OCI-LY3 (cell line): ENCODE measurements at regions not wholly inside any gene's neighbourhood (a gene's known extent, or its start where the extent isn't known, plus 50 kb on each side); places are given as distances from the start of the nearest gene placed in this dataset.

ENCODE experiments used
- H2AFZ ChIP-seq: fragments of 200-600, 300-600 bp; shearing (Covaris generic); 2 replicates; pipeline ENCODE4 v1.6.0; 2014; ENCODE audit warnings: antibody characterized with exemption, low read depth, low read length
- H3K27ac ChIP-seq: fragments of 200-600, 300-600 bp; sonication (generic); 2 replicates; pipeline ENCODE4 v1.5.1; 2014; ENCODE audit warnings: mild to moderate bottlenecking, low read length, moderate library complexity, mixed read lengths
- H3K27me3 ChIP-seq: fragments of 200-600, 300-600 bp; sonication (generic); 2 replicates; pipeline ENCODE4 v1.6.1; 2014; ENCODE audit warnings: low read depth, low read length, mixed read lengths
- H3K36me3 ChIP-seq: fragments of 200-600, 300-600 bp; sonication (generic); replicated peaks from 2 replicates; pipeline ENCODE3; 2014; ENCODE audit warnings: low read depth, low read length, mixed read lengths
- H3K4me1 ChIP-seq: fragments of 300-600, 200-600 bp; sonication (generic); 2 replicates; pipeline ENCODE4 v1.6.1; 2014; ENCODE audit warnings: low read length, mixed read lengths
- H3K4me2 ChIP-seq: fragments of 200-600, 300-600 bp; sonication (generic); 2 replicates; pipeline ENCODE4 v1.6.1; 2014; ENCODE audit warnings: low read length, mixed read lengths
- H3K4me3 ChIP-seq: fragments of 300-600, 200-600 bp; sonication (generic); 2 replicates; pipeline ENCODE4 v1.5.1; 2014; ENCODE audit warnings: antibody characterized with exemption, mild to moderate bottlenecking, low read length, moderate library complexity
- H3K79me2 ChIP-seq: fragments of 300-600, 200-600 bp; shearing (Covaris generic); 2 replicates; pipeline ENCODE4 v1.6.1; 2014; ENCODE audit warnings: mild to moderate bottlenecking, low read length, mixed read lengths
- H3K9ac ChIP-seq: fragments of 300-600, 200-600 bp; shearing (Covaris generic); 2 replicates; pipeline ENCODE4 v1.6.0; 2014; ENCODE audit warnings: mild to moderate bottlenecking, low read length, moderate library complexity
- H3K9me3 ChIP-seq: fragments of 200-600, 300-600 bp; shearing (Covaris generic); 2 replicates; pipeline ENCODE4 v1.6.1; 2014; ENCODE audit warnings: low read length, mixed read lengths; ENCODE audit not compliant: insufficient read depth
- H4K20me1 ChIP-seq: fragments of 200-600, 300-600 bp; sonication (generic); 2 replicates; pipeline ENCODE4 v1.6.1; 2016; ENCODE audit warnings: low read length, mixed read lengths; ENCODE audit not compliant: insufficient read depth
- EZH2phosphoT487 ChIP-seq: fragments of 200-600 bp; shearing (Covaris generic); IDR thresholded peaks from 2 replicates; pipeline ENCODE4 v1.6.1; 2018; ENCODE audit warnings: antibody characterized with exemption, mixed run types, low read depth
- TF ChIP-seq, protein P1 (sequence below): fragments of 200-600, 300-600 bp; sonication (generic); IDR thresholded peaks from 2 replicates; pipeline ENCODE4 v1.5.1; 2014; ENCODE audit warnings: antibody characterized with exemption, low read length, low read depth

- H3K27me3 ChIP-seq: peaks cover 13% of the 10 kb centered on the region; the same call in 1 of the 2 replicates
- no peaks in the 10 kb centered on the region for H3K79me2 ChIP-seq
- H3K9ac ChIP-seq: no peak overlapping the region
- H4K20me1 ChIP-seq: no peaks in the 10 kb centered on the region
- peak overlapping the region; percentile 46; the same call in 1 of the 2 replicates for H2AFZ ChIP-seq
- H3K4me2 ChIP-seq: no peak overlapping the region
- TF ChIP-seq, protein P1, sequence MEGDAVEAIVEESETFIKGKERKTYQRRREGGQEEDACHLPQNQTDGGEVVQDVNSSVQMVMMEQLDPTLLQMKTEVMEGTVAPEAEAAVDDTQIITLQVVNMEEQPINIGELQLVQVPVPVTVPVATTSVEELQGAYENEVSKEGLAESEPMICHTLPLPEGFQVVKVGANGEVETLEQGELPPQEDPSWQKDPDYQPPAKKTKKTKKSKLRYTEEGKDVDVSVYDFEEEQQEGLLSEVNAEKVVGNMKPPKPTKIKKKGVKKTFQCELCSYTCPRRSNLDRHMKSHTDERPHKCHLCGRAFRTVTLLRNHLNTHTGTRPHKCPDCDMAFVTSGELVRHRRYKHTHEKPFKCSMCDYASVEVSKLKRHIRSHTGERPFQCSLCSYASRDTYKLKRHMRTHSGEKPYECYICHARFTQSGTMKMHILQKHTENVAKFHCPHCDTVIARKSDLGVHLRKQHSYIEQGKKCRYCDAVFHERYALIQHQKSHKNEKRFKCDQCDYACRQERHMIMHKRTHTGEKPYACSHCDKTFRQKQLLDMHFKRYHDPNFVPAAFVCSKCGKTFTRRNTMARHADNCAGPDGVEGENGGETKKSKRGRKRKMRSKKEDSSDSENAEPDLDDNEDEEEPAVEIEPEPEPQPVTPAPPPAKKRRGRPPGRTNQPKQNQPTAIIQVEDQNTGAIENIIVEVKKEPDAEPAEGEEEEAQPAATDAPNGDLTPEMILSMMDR: no peak
- no peak for TF ChIP-seq EZH2phosphoT487
- H3K27ac ChIP-seq: no peak overlapping the region
- H3K4me3 ChIP-seq: no peak overlapping the region
- no peaks in the 10 kb centered on the region for H3K4me1 ChIP-seq
- no peaks in the 10 kb centered on the region for H3K36me3 ChIP-seq
- no peaks in the 10 kb centered on the region for H3K9me3 ChIP-seq
These were observed 138.2 kb upstream of the KCTD1 start for GRCh38 chr18:26686532-26686931.

- H3K4me3 ChIP-seq: no peak overlapping the region
- no peaks in the 10 kb centered on the region for H3K9me3 ChIP-seq
- no peaks in the 10 kb centered on the region for H3K4me1 ChIP-seq
- H3K4me2 ChIP-seq: no peak overlapping the region
- H3K36me3 ChIP-seq: no peaks in the 10 kb centered on the region
- H3K9ac ChIP-seq: no peak overlapping the region
- H2AFZ ChIP-seq: no peak overlapping the region
- TF ChIP-seq EZH2phosphoT487: no peak
- TF ChIP-seq, protein P1: no peak
- H3K27me3 ChIP-seq: peaks cover 21% of the 10 kb centered on the region
- H3K79me2 ChIP-seq: no peaks in the 10 kb centered on the region
- H4K20me1 ChIP-seq: no peaks in the 10 kb centered on the region
- H3K27ac ChIP-seq: no peak overlapping the region
These were observed 137.2 kb upstream of the KCTD1 start for GRCh38 chr18:26685438-26686157.

DNA sequence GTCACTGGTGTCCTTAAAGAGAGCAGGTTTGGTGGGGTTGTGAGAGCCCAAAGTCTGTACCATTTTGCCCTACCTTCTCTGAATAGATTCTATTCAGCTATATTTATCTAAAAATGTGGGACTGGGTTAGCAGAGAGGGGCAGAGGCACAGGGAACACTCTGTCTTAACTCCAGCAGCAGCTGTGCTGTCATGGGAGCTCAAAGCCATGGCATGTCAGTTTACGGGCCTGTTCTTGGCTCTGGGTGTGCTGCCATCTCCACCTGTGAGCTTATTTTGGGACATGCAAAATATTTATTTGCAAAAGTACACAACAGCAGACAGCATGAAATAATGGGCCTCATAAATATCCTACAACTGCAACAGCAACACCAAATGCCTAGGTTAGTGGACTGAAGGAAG lies 129.6 kb upstream of the KCTD1 start:
- Histone ChIP-seq H3K4me2 (no peak overlapping the region), H3K79me2 (no peaks in the 10 kb centered on the region), H3K9me3 (no peaks in the 10 kb centered on the region), H3K4me1 (no peaks in the 10 kb centered on the region), H2AFZ (no peak overlapping the region), H3K27me3 (peaks cover 32% of the 10 kb centered on the region), H4K20me1 (no peaks in the 10 kb centered on the region), H3K4me3 (no peak overlapping the region), H3K9ac (no peak overlapping the region), H3K36me3 (no peaks in the 10 kb centered on the region), H3K27ac (no peak overlapping the region)
- TF ChIP-seq, protein P1: no peak
- no peak for TF ChIP-seq EZH2phosphoT487

GRCh38 chr18:26667046-26667445 lies 118.7 kb upstream of the KCTD1 start:
- peaks cover 28% of the 10 kb centered on the region for H3K27me3 ChIP-seq
- no peaks in the 10 kb centered on the region for H3K79me2 ChIP-seq
- no peaks in the 10 kb centered on the region for H3K4me1 ChIP-seq
- no peak overlapping the region for H3K4me3 ChIP-seq
- no peak overlapping the region for H2AFZ ChIP-seq
- no peaks in the 10 kb centered on the region for H3K36me3 ChIP-seq
- H3K4me2 ChIP-seq: no peak overlapping the region
- no peak overlapping the region for H3K9ac ChIP-seq
- H4K20me1 ChIP-seq: no peaks in the 10 kb centered on the region
- TF ChIP-seq, protein P1: no peak
- no peaks in the 10 kb centered on the region for H3K9me3 ChIP-seq
- H3K27ac ChIP-seq: no peak overlapping the region
